OCI-LY3 (cell line): ENCODE measurements at regions not wholly inside any gene's neighbourhood (a gene's known extent, or its start where the extent isn't known, plus 50 kb on each side); places are given as distances from the start of the nearest gene placed in this dataset.

ENCODE experiments used
- CTCF ChIP-seq: fragments of 200-600, 300-600 bp; sonication (generic); IDR thresholded peaks from 2 replicates; pipeline ENCODE4 v1.5.1; 2014; ENCODE audit warnings: antibody characterized with exemption, low read length, low read depth
- EZH2phosphoT487 ChIP-seq: fragments of 200-600 bp; shearing (Covaris generic); IDR thresholded peaks from 2 replicates; pipeline ENCODE4 v1.6.1; 2018; ENCODE audit warnings: antibody characterized with exemption, mixed run types, low read depth

GRCh38 chr14:65287264-65288131 lies 125.0 kb upstream of the FUT8 start:
- TF ChIP-seq CTCF (no peak), EZH2phosphoT487 (no peak)
